Neutrophil (primary cell): ENCODE measurements at regions not wholly inside any gene's neighbourhood (a gene's known extent, or its start where the extent isn't known, plus 50 kb on each side); places are given as distances from the start of the nearest gene placed in this dataset.

Experiments used
- H3K27ac ChIP-seq: fragments of 200-600 bp; sonication (generic); 2 replicates; pipeline ENCODE4 v1.5.1; 2016; ENCODE audit warnings: mild to moderate bottlenecking, moderate library complexity
- H3K27me3 ChIP-seq: fragments of 200-600 bp; sonication (generic); 2 replicates; pipeline ENCODE4 v1.6.0; 2016; ENCODE audit warnings: mild to moderate bottlenecking
- H3K36me3 ChIP-seq: fragments of 200-600 bp; sonication (generic); 2 replicates; pipeline ENCODE4 v1.5.1; 2017
- H3K4me1 ChIP-seq, 2 experiments: fragments of 200-600 bp in 1 of 2; sonication (generic) in 1 of 2; 1 replicate in 1 of 2; 2 replicates in 1 of 2; pipeline versions ENCODE4 v1.5.1 to v1.6.1; 2013 to 2016; ENCODE audit warnings: low read depth in 1 of 2, low read length in 1 of 2, mild to moderate bottlenecking in 1 of 2, moderate library complexity in 1 of 2; ENCODE audit not compliant: control insufficient read depth in 1 of 2, insufficient read depth in 1 of 2
- H3K4me3 ChIP-seq, 2 experiments: fragments of 200-600 bp in 1 of 2; sonication (generic) in 1 of 2; 1 replicate in 1 of 2; 2 replicates in 1 of 2; pipeline ENCODE4 v1.5.1; 2013 to 2016; ENCODE audit warnings: low read depth in 1 of 2, low read length in 1 of 2, mild to moderate bottlenecking in 1 of 2, moderate library complexity in 1 of 2
- H3K9me3 ChIP-seq: fragments of 200-600 bp; sonication (generic); 2 replicates; pipeline ENCODE4 v1.5.1; 2016
- CTCF ChIP-seq: fragments of 200-600 bp; sonication (generic); IDR thresholded peaks from 2 replicates; pipeline ENCODE4 v1.5.1; 2016; ENCODE audit warnings: antibody characterized with exemption

DNA sequence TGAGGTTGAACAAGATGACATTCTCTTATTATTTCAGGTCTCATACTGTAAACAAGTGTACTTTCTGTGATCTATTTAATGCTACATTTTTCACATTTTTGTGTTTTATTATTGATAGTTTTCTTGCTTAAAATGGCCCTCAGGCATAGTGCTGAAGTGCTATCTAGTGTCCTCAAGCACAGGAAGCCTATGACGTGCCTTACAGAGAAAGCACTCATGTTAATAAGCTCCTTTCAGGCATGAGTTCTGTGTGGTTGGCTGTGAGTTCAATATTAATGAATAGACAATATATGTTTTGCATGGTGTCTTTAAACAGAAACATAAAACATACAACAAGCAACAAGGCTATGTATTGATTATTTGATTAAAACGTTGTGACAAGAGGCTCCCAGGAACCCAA lies 450.1 kb downstream of the PLK2 start:
- no peaks in the 10 kb centered on the region for H3K36me3 ChIP-seq
- no peak for TF ChIP-seq CTCF
- no peak overlapping the region for H3K27ac ChIP-seq
- no peaks in the 10 kb centered on the region for H3K9me3 ChIP-seq
- no peaks in the 10 kb centered on the region for H3K27me3 ChIP-seq
- no peaks in the 10 kb centered on the region for H3K4me1 ChIP-seq
- H3K4me3 ChIP-seq: no peak overlapping the region

DNA sequence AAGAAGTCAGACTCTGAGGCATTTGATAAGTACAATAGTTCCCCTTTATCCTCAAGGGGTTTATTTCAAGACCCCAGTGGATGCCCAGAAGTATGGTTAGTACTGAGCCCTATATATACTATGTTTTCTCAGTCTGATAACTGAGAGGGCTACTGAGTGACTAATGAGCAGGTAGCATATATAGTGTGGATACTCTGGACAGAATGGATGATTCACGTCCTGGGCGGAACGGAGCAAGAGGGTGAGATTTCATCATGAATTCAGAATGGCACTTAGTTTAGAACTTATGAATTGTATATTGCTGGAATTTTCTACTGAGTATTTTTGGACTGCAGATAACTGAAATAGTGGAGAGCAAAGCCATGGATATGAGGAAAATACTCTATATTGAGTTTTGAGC lies 457.6 kb downstream of the PLK2 start:
- Histone ChIP-seq H3K27me3 (no peaks in the 10 kb centered on the region), H3K4me1 (no peaks in the 10 kb centered on the region), H3K9me3 (no peaks in the 10 kb centered on the region), H3K27ac (no peak overlapping the region), H3K4me3 (no peak overlapping the region), H3K36me3 (no peaks in the 10 kb centered on the region)
- no peak for TF ChIP-seq CTCF

- no peak overlapping the region for H3K27ac ChIP-seq
- H3K4me3 ChIP-seq: no peak overlapping the region
- no peak for TF ChIP-seq CTCF
- H3K27me3 ChIP-seq: no peaks in the 10 kb centered on the region
- H3K4me1 ChIP-seq: no peaks in the 10 kb centered on the region
- no peaks in the 10 kb centered on the region for H3K9me3 ChIP-seq
- no peaks in the 10 kb centered on the region for H3K36me3 ChIP-seq
These were observed 466.0 kb downstream of the PLK2 start for GRCh38 chr5:57993866-57994265.

DNA sequence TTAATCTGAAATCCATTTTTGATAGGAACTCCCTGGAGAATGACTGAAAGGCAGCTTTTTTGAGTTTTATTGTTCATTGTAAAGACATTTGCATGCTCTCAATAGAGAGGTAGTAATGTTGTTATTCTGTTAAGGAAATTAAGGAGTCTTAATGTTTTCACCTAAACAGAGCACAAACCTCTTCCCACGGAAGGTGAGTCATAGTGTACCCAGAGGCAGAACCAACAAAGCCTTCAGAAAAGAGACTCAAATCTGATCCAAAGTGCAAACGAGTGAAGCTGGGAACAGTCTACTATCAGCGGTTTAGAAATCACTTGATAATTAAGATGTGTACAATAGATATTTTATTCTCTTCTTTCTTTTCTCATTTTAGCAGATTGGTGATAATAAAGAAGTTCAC lies 470.5 kb downstream of the PLK2 start:
- Histone ChIP-seq H3K27ac (no peak overlapping the region), H3K27me3 (no peaks in the 10 kb centered on the region), H3K4me1 (no peaks in the 10 kb centered on the region), H3K9me3 (no peaks in the 10 kb centered on the region), H3K4me3 (no peak overlapping the region), H3K36me3 (no peaks in the 10 kb centered on the region)
- no peak for TF ChIP-seq CTCF

GRCh38 chr5:57988813-57989212 lies 471.1 kb downstream of the PLK2 start:
- no peak overlapping the region for H3K4me3 ChIP-seq
- H3K27ac ChIP-seq: no peak overlapping the region
- no peaks in the 10 kb centered on the region for H3K36me3 ChIP-seq
- no peaks in the 10 kb centered on the region for H3K4me1 ChIP-seq
- no peak for TF ChIP-seq CTCF
- no peaks in the 10 kb centered on the region for H3K27me3 ChIP-seq
- no peaks in the 10 kb centered on the region for H3K9me3 ChIP-seq

GRCh38 chr5:57987552-57987951 lies 472.3 kb downstream of the PLK2 start:
- H3K4me3 ChIP-seq: no peak overlapping the region
- H3K36me3 ChIP-seq: no peaks in the 10 kb centered on the region
- TF ChIP-seq CTCF: no peak

More at GRCh38 chr5:57987552-57987951, 472.3 kb downstream of the PLK2 start:
- H3K27me3 ChIP-seq: no peaks in the 10 kb centered on the region
- no peaks in the 10 kb centered on the region for H3K9me3 ChIP-seq
- no peak overlapping the region for H3K27ac ChIP-seq
- H3K4me1 ChIP-seq: no peaks in the 10 kb centered on the region
